OCI-M1 (cell line): ENCODE measurements at regions not wholly inside any gene's neighbourhood (a gene's known extent, or its start where the extent isn't known, plus 50 kb on each side); places are given as distances from the start of the nearest gene placed in this dataset.
"Not testable (repeated sequence)": the region's sequence is repeated elsewhere in the genome, so short reads cannot be mapped to it uniquely, and the experiment has no call there.

Experiments
- DNase-seq: peaks from one replicate; lab custom pipeline; 2025; lab: John Stamatoyannopoulos, UW

- DNase-seq: no peak
These were observed 227.7 kb upstream of the TENM4 start for GRCh38 chr11:79668575-79668974.

- DNase-seq: no peak
These were observed 226.6 kb upstream of the TENM4 start for GRCh38 chr11:79667380-79667779.

- DNase-seq: no peak
These were observed 222.2 kb upstream of the TENM4 start for GRCh38 chr11:79663017-79663416.

GRCh38 chr11:79661373-79661772 is 220.5 kb upstream of the TENM4 start:
- DNase-seq: no peak

- DNase-seq: no peak
These were observed 208.1 kb upstream of the TENM4 start for GRCh38 chr11:79648766-79649520.

GRCh38 chr11:79637219-79637618 is 196.4 kb upstream of the TENM4 start:
- DNase-seq: no peak

GRCh38 chr11:79634905-79635304 is 194.1 kb upstream of the TENM4 start:
- no peak for DNase-seq

GRCh38 chr11:79627281-79627680 is 186.5 kb upstream of the TENM4 start:
- no peak for DNase-seq

GRCh38 chr11:79626135-79627075 is 185.6 kb upstream of the TENM4 start:
- DNase-seq: peak; percentile 58

GRCh38 chr11:79623375-79623774 is 182.5 kb upstream of the TENM4 start:
- DNase-seq: no peak

- DNase-seq: no peak
These were observed 176.7 kb upstream of the TENM4 start for GRCh38 chr11:79617561-79617960.

GRCh38 chr11:79616392-79616851 is 175.6 kb upstream of the TENM4 start:
- no peak for DNase-seq

GRCh38 chr11:79615425-79615824 is 174.6 kb upstream of the TENM4 start:
- no peak for DNase-seq

- DNase-seq: no peak
These were observed 169.8 kb upstream of the TENM4 start for GRCh38 chr11:79610678-79611077.

GRCh38 chr11:79610139-79610538 is 169.3 kb upstream of the TENM4 start:
- no peak for DNase-seq

- DNase-seq: no peak
These were observed 168.7 kb upstream of the TENM4 start for GRCh38 chr11:79609511-79609910.

- not testable (repeated sequence) for DNase-seq
These were observed 165.6 kb upstream of the TENM4 start for GRCh38 chr11:79606461-79606860.

- DNase-seq: no peak
These were observed 159.9 kb upstream of the TENM4 start for GRCh38 chr11:79600711-79601110.

GRCh38 chr11:79594834-79595233 is 154.0 kb upstream of the TENM4 start:
- no peak for DNase-seq

- no peak for DNase-seq
These were observed 152.0 kb upstream of the TENM4 start for GRCh38 chr11:79592824-79593223.

- DNase-seq: no peak
These were observed 151.6 kb upstream of the TENM4 start for GRCh38 chr11:79592406-79592805.

GRCh38 chr11:79582434-79582833 is 141.6 kb upstream of the TENM4 start:
- DNase-seq: no peak

- DNase-seq: no peak
These were observed 138.2 kb upstream of the TENM4 start for GRCh38 chr11:79579063-79579462.
